ENCODE measurements at regions not wholly inside any gene's neighbourhood (a gene's known extent, or its start where the extent isn't known, plus 50 kb on each side); places are given as distances from the start of the nearest gene placed in this dataset.

GRCh38 chr16:59558679-59559078, 824.6 kb upstream of the GOT2 start:
- intact Hi-C loops (cut with DNase I) = no loop called here
- Histone ChIP-seq H3K9me3 (no peaks in the 10 kb centered on the region), H3K27me3 (no peaks in the 10 kb centered on the region), H3K36me3 (no peaks in the 10 kb centered on the region), H3K4me1 (no peaks in the 10 kb centered on the region), H3K4me3 (replicated peaks in 1 of 3) (no peak overlapping the region), H3K27ac (no peak overlapping the region)
- DNase-seq = no peak
- TF ChIP-seq CTCF (IDR thresholded peaks at IDR 0.05) = no peak
- no peak for TF ChIP-seq POLR2A (IDR thresholded peaks at IDR 0.05)

GRCh38 chr16:59552164-59552563, 818.0 kb upstream of the GOT2 start:
- Histone ChIP-seq H3K4me1 (no peaks in the 10 kb centered on the region), H3K4me3 (replicated peaks in 1 of 3) (no peak overlapping the region), H3K36me3 (no peaks in the 10 kb centered on the region), H3K27ac (no peak overlapping the region), H3K9me3 (no peaks in the 10 kb centered on the region), H3K27me3 (no peaks in the 10 kb centered on the region)
- WGBS, 2 donors = 67 to 89% methylated on average over 5 of the region's 5 CpGs
- no peak for DNase-seq
- TF ChIP-seq POLR2A (IDR thresholded peaks at IDR 0.05) (no peak), CTCF (IDR thresholded peaks at IDR 0.05) (no peak)
- intact Hi-C loops (cut with DNase I) = no loop called here

GRCh38 chr16:59545721-59546120, 811.6 kb upstream of the GOT2 start:
- Histone ChIP-seq H3K27ac (peak overlapping the region in 1 of 3 donors; percentile 55), H3K4me1 (peaks cover 0 to 5% of the 10 kb centered on the region in 2 donors), H3K9me3 (no peaks in the 10 kb centered on the region), H3K4me3 (replicated peaks in 1 of 3) (no peak overlapping the region), H3K36me3 (no peaks in the 10 kb centered on the region), H3K27me3 (no peaks in the 10 kb centered on the region)
- no peak for DNase-seq
- intact Hi-C loops (cut with DNase I) = no loop called here
- TF ChIP-seq CTCF (IDR thresholded peaks at IDR 0.05) = no peak
- TF ChIP-seq POLR2A (IDR thresholded peaks at IDR 0.05) = no peak
- 60 to 74% methylated on average over 1 of the region's 1 CpG for WGBS, 2 donors

- no peaks in the 10 kb centered on the region for H3K9me3 ChIP-seq
- H3K4me1 ChIP-seq = peaks cover 0 to 5% of the 10 kb centered on the region in 2 donors
- no peaks in the 10 kb centered on the region for H3K27me3 ChIP-seq
- 55 to 70% methylated on average over 4 of the region's 4 CpGs for WGBS, 2 donors
- H3K36me3 ChIP-seq = no peaks in the 10 kb centered on the region
- TF ChIP-seq POLR2A (IDR thresholded peaks at IDR 0.05) (no peak), CTCF (IDR thresholded peaks at IDR 0.05) (no peak)
- DNase-seq = no peak
- intact Hi-C loops (cut with DNase I) = no loop called here
- no peak overlapping the region for H3K27ac ChIP-seq
- H3K4me3 ChIP-seq (replicated peaks in 1 of 3) = no peak overlapping the region
These were observed 809.5 kb upstream of the GOT2 start for GRCh38 chr16:59543641-59544040.

GRCh38 chr16:59540621-59541020, 806.5 kb upstream of the GOT2 start:
- 80% methylated on average over 8 of the region's 8 CpGs for WGBS, 2 donors
- DNase-seq = no peak
- H3K27me3 ChIP-seq = no peaks in the 10 kb centered on the region
- H3K27ac ChIP-seq = no peak overlapping the region
- TF ChIP-seq POLR2A (IDR thresholded peaks at IDR 0.05) (no peak), CTCF (IDR thresholded peaks at IDR 0.05) (no peak)
- H3K36me3 ChIP-seq = no peaks in the 10 kb centered on the region
- H3K4me3 ChIP-seq (replicated peaks in 1 of 3) = no peak overlapping the region
- peaks cover 0 to 5% of the 10 kb centered on the region in 2 donors for H3K4me1 ChIP-seq
- no peaks in the 10 kb centered on the region for H3K9me3 ChIP-seq
- intact Hi-C loops (cut with DNase I) = no loop called here
